GM12892 (cell line): ENCODE measurements at regions not wholly inside any gene's neighbourhood (a gene's known extent, or its start where the extent isn't known, plus 50 kb on each side); places are given as distances from the start of the nearest gene placed in this dataset.

Source experiments
- POLR2A ChIP-seq: IDR thresholded peaks from 2 replicates; pipeline ENCODE4 v1.6.1; 2011; ENCODE audit warnings: low read depth, low read length, control low read depth
- POLR2AphosphoS5 ChIP-seq: IDR thresholded peaks from 2 replicates; pipeline ENCODE4 v1.6.1; 2011; ENCODE audit warnings: low read depth, low read length, control low read depth

- no peak for TF ChIP-seq POLR2AphosphoS5
- no peak for TF ChIP-seq POLR2A
Measured at GRCh38 chr7:17009007-17009719, 127.4 kb upstream of the AGR3 start.
